Natural killer cell (primary cell): ENCODE measurements at regions not wholly inside any gene's neighbourhood (a gene's known extent, or its start where the extent isn't known, plus 50 kb on each side); places are given as distances from the start of the nearest gene placed in this dataset.

Experiments used
- ATAC-seq, 3 donors: fragments of 150-1000 bp in 2 of 3; fragments of 200-7000 bp in 1 of 3; cut with Tn5 transposase; 1 replicate in 1 of 3; 2 replicates in 2 of 3; pipeline ENCODE4 v1.10.0; 2021; ENCODE audit warnings: mild to moderate bottlenecking in 2 of 3, moderate library complexity in 2 of 3
- DNase-seq, 2 donors: peaks; one replicate each; pipeline versions ENCODE4 v3.0.0 to v3.0.0-alpha.2; 2013 to 2021; ENCODE audit warnings: mixed read lengths in 1 of 2
- H3K27ac ChIP-seq: one replicate; pipeline ENCODE4 v1.5.1; 2013; ENCODE audit warnings: mild to moderate bottlenecking, low read length
- H3K27me3 ChIP-seq: one replicate; pipeline ENCODE4 v1.6.1; 2013; ENCODE audit warnings: low read length; ENCODE audit not compliant: control insufficient read depth, insufficient read depth
- H3K36me3 ChIP-seq: one replicate; pipeline ENCODE4 v1.6.1; 2013; ENCODE audit warnings: low read length; ENCODE audit not compliant: control insufficient read depth, insufficient read depth
- H3K4me1 ChIP-seq: one replicate; pipeline ENCODE4 v1.6.1; 2013; ENCODE audit warnings: low read length; ENCODE audit not compliant: control insufficient read depth, insufficient read depth
- H3K4me3 ChIP-seq: one replicate; pipeline ENCODE4 v1.5.1; 2013; ENCODE audit warnings: low read length
- H3K9me3 ChIP-seq: one replicate; pipeline ENCODE4 v1.6.1; 2013; ENCODE audit warnings: low read length; ENCODE audit not compliant: control insufficient read depth, insufficient read depth
- H3K27ac Mint-ChIP-seq, 2 donors: one replicate each; pipeline ENCODE4 v1.8.0; 2022; ENCODE audit warnings: mild to moderate bottlenecking in 2 of 2, mixed read lengths in 2 of 2, moderate library complexity in 1 of 2
- H3K27me3 Mint-ChIP-seq, 2 donors: one replicate each; pipeline ENCODE4 v1.8.0; 2022; ENCODE audit warnings: low read depth in 2 of 2, mixed read lengths in 2 of 2
- H3K36me3 Mint-ChIP-seq: one replicate; pipeline ENCODE4 v1.8.0; 2022; ENCODE audit warnings: mixed read lengths
- H3K4me1 Mint-ChIP-seq, 2 donors: one replicate each; pipeline ENCODE4 v1.8.0; 2022; ENCODE audit warnings: mixed read lengths in 2 of 2
- H3K4me3 Mint-ChIP-seq: one replicate; pipeline ENCODE4 v1.8.0; 2022; ENCODE audit warnings: mild to moderate bottlenecking, moderate library complexity, mixed read lengths
- H3K9me3 Mint-ChIP-seq, 2 donors: one replicate each; pipeline ENCODE4 v1.8.0; 2022; ENCODE audit warnings: mixed read lengths in 2 of 2
- CTCF ChIP-seq: fragments of 200-600 bp; IDR thresholded peaks from one replicate; pipeline ENCODE4 v1.8.0; 2022; ENCODE audit warnings: antibody characterized with exemption
- WGBS: methylation state at CpG from one replicate; pipeline ENCODE4 v1.1.7; 2013; ENCODE audit warnings: missing lambda C conversion rate; ENCODE audit not compliant: insufficient coverage; 5-methylcytosine and 5-hydroxymethylcytosine counted together
- intact Hi-C: fragments of 100-400 bp; cut with micrococcal nuclease; formaldehyde crosslinking; loops from one replicate; pipeline ENCODE4 v1.14.2; 2022

GRCh38 chr2:129175051-129175450, 804.4 kb upstream of the RAB6C start:
- ATAC-seq: no peak
- H3K4me1 Mint-ChIP-seq: no peaks in the 10 kb centered on the region
- H3K36me3 Mint-ChIP-seq: no peaks in the 10 kb centered on the region
- H3K9me3 ChIP-seq: no peaks in the 10 kb centered on the region
- H3K27me3 Mint-ChIP-seq: no peaks in the 10 kb centered on the region
- H3K9me3 Mint-ChIP-seq: peaks cover 0 to 2% of the 10 kb centered on the region in 2 donors
- no peak overlapping the region for H3K4me3 ChIP-seq
- no peak for TF ChIP-seq CTCF
- no peak overlapping the region for H3K4me3 Mint-ChIP-seq
- intact Hi-C loops: no loop called here
- H3K36me3 ChIP-seq: no peaks in the 10 kb centered on the region
- H3K4me1 ChIP-seq: no peaks in the 10 kb centered on the region
- no peak overlapping the region for H3K27ac Mint-ChIP-seq
- DNase-seq: no peak
- H3K27ac ChIP-seq: no peak overlapping the region
- no peaks in the 10 kb centered on the region for H3K27me3 ChIP-seq
- WGBS: 100% methylated on average over 2 of the region's 2 CpGs

GRCh38 chr2:129176375-129176774, 803.1 kb upstream of the RAB6C start:
- DNase-seq (no peak), ATAC-seq (no peak)
- Histone ChIP-seq H3K4me3 (no peak overlapping the region), H3K4me1 (no peaks in the 10 kb centered on the region), H3K27ac (no peak overlapping the region), H3K9me3 (no peaks in the 10 kb centered on the region), H3K27me3 (no peaks in the 10 kb centered on the region), H3K36me3 (no peaks in the 10 kb centered on the region)
- 83% methylated on average over 5 of the region's 5 CpGs for WGBS
- Mint-ChIP-seq H3K4me1 (no peaks in the 10 kb centered on the region), H3K36me3 (no peaks in the 10 kb centered on the region), H3K27ac (no peak overlapping the region), H3K4me3 (no peak overlapping the region), H3K27me3 (no peaks in the 10 kb centered on the region), H3K9me3 (peaks cover 0 to 2% of the 10 kb centered on the region in 2 donors)
- intact Hi-C loops: no loop called here
- TF ChIP-seq CTCF: no peak

GRCh38 chr2:129178356-129178755, 801.1 kb upstream of the RAB6C start:
- TF ChIP-seq CTCF: no peak
- Histone ChIP-seq H3K9me3 (no peaks in the 10 kb centered on the region), H3K4me1 (no peaks in the 10 kb centered on the region), H3K27me3 (no peaks in the 10 kb centered on the region), H3K36me3 (no peaks in the 10 kb centered on the region), H3K27ac (no peak overlapping the region), H3K4me3 (no peak overlapping the region)
- Mint-ChIP-seq H3K4me1 (no peaks in the 10 kb centered on the region), H3K27me3 (peaks cover 0 to 2% of the 10 kb centered on the region in 2 donors), H3K36me3 (no peaks in the 10 kb centered on the region), H3K4me3 (no peak overlapping the region), H3K27ac (no peak overlapping the region), H3K9me3 (no peaks in the 10 kb centered on the region)
- intact Hi-C loops: no loop called here
- DNase-seq (no peak), ATAC-seq (no peak)
- 75% methylated on average over 7 of the region's 7 CpGs for WGBS

- Mint-ChIP-seq H3K4me1 (no peaks in the 10 kb centered on the region), H3K36me3 (no peaks in the 10 kb centered on the region), H3K27ac (no peak overlapping the region), H3K27me3 (peaks cover 0 to 2% of the 10 kb centered on the region in 2 donors), H3K4me3 (no peak overlapping the region), H3K9me3 (no peaks in the 10 kb centered on the region)
- DNase-seq (no peak), ATAC-seq (peak in 1 of 3 donors; percentile 24)
- Histone ChIP-seq H3K9me3 (no peaks in the 10 kb centered on the region), H3K36me3 (no peaks in the 10 kb centered on the region), H3K4me3 (no peak overlapping the region), H3K27ac (no peak overlapping the region), H3K27me3 (no peaks in the 10 kb centered on the region), H3K4me1 (no peaks in the 10 kb centered on the region)
- intact Hi-C loops: no loop called here
- WGBS: 90% methylated on average over 3 of the region's 3 CpGs
- TF ChIP-seq CTCF: no peak
Observed at GRCh38 chr2:129179199-129179598, 800.3 kb upstream of the RAB6C start.
